Erythroblast (primary cell): ENCODE measurements at regions not wholly inside any gene's neighbourhood (a gene's known extent, or its start where the extent isn't known, plus 50 kb on each side); places are given as distances from the start of the nearest gene placed in this dataset.

Source experiments
- GATA1 ChIP-seq: IDR thresholded peaks from 2 replicates; pipeline ENCODE4 v1.6.1; 2011; ENCODE audit warnings: low read depth, mild to moderate bottlenecking, control low read depth, low read length, moderate library complexity
- POLR2A ChIP-seq: IDR thresholded peaks from 2 replicates; pipeline ENCODE4 v1.6.1; 2011; ENCODE audit warnings: mild to moderate bottlenecking, low read length

GRCh38 chr1:196121181-196121580, 487.1 kb downstream of the KCNT2 start:
- no peak for TF ChIP-seq POLR2A
- no peak for TF ChIP-seq GATA1
